HG03025 (cell line): ENCODE measurements at regions not wholly inside any gene's neighbourhood (a gene's known extent, or its start where the extent isn't known, plus 50 kb on each side); places are given as distances from the start of the nearest gene placed in this dataset.

Source experiments
- ATAC-seq: cut with Tn5 transposase; IDR thresholded peaks from one replicate; pipeline ENCODE4 v1.9.1; 2021; ENCODE audit warnings: mild to moderate bottlenecking, moderate library complexity; ENCODE audit not compliant: unreplicated experiment, low FRiP score

GRCh38 chr12:46503637-46504175 is 131.1 kb upstream of the SLC38A2 start:
- no peak for ATAC-seq

GRCh38 chr12:46500673-46501072 is 128.1 kb upstream of the SLC38A2 start:
- no peak for ATAC-seq

GRCh38 chr12:46499901-46500300 is 127.3 kb upstream of the SLC38A2 start:
- ATAC-seq: peak; percentile 87

- ATAC-seq: no peak
Measured at GRCh38 chr12:46499226-46499625, 126.7 kb upstream of the SLC38A2 start.

GRCh38 chr12:46497739-46498138 is 125.2 kb upstream of the SLC38A2 start:
- no peak for ATAC-seq

- ATAC-seq: no peak
Measured at GRCh38 chr12:46494424-46494823, 121.9 kb upstream of the SLC38A2 start.

- no peak for ATAC-seq
Measured at GRCh38 chr12:46493834-46494181, 121.2 kb upstream of the SLC38A2 start.

GRCh38 chr12:46493150-46493833 is 120.7 kb upstream of the SLC38A2 start:
- ATAC-seq: no peak

- no peak for ATAC-seq
Measured at GRCh38 chr12:46492471-46493085, 120.0 kb upstream of the SLC38A2 start.

GRCh38 chr12:46491548-46491947 is 119.0 kb upstream of the SLC38A2 start:
- ATAC-seq: no peak

- ATAC-seq: no peak
Measured at GRCh38 chr12:46490635-46491034, 118.1 kb upstream of the SLC38A2 start.

- no peak for ATAC-seq
Measured at GRCh38 chr12:46489951-46490388, 117.4 kb upstream of the SLC38A2 start.

- ATAC-seq: no peak
Measured at GRCh38 chr12:46487567-46488131, 115.1 kb upstream of the SLC38A2 start.

- ATAC-seq: no peak
Measured at GRCh38 chr12:46486588-46486987, 114.0 kb upstream of the SLC38A2 start.

GRCh38 chr12:46485853-46486252 is 113.3 kb upstream of the SLC38A2 start:
- no peak for ATAC-seq

GRCh38 chr12:46484396-46485061 is 112.0 kb upstream of the SLC38A2 start:
- no peak for ATAC-seq

GRCh38 chr12:46483572-46484395 is 111.2 kb upstream of the SLC38A2 start:
- ATAC-seq: no peak

- ATAC-seq: no peak
Measured at GRCh38 chr12:46480724-46481123, 108.2 kb upstream of the SLC38A2 start.

GRCh38 chr12:46480316-46480715 is 107.7 kb upstream of the SLC38A2 start:
- ATAC-seq: no peak

- ATAC-seq: no peak
Measured at GRCh38 chr12:46478123-46478522, 105.5 kb upstream of the SLC38A2 start.
